HL-60 (cell line): ENCODE measurements at regions not wholly inside any gene's neighbourhood (a gene's known extent, or its start where the extent isn't known, plus 50 kb on each side); places are given as distances from the start of the nearest gene placed in this dataset.

Source experiments
- DNase-seq, 2 experiments: peaks; one replicate each; pipeline ENCODE4 v3.0.0-alpha.2; 2010 to 2020; ENCODE audit warnings: low read depth in 1 of 2, low spot score in 1 of 2
- H3K27ac ChIP-seq: fragments of 250-450 bp; sonication (Bioruptor Pico); replicated peaks from 2 replicates; pipeline ENCODE4 v1.5.1; 2020; ENCODE audit warnings: mild to moderate bottlenecking, moderate library complexity
- H3K27me3 ChIP-seq: fragments of 250-450 bp; sonication (Bioruptor Pico); 2 replicates; pipeline ENCODE4 v1.5.1; 2021; ENCODE audit warnings: mild to moderate bottlenecking, moderate library complexity; ENCODE audit not compliant: insufficient read depth, poor library complexity, severe bottlenecking
- H3K4me3 ChIP-seq: replicated peaks from 2 replicates; pipeline ENCODE4 v1.5.1; 2011; ENCODE audit warnings: mild to moderate bottlenecking, control low read depth, low read length; ENCODE audit not compliant: insufficient read depth
- GABPA ChIP-seq: IDR thresholded peaks from 2 replicates; pipeline ENCODE4 v1.6.1; 2012; ENCODE audit warnings: low read depth
- POLR2AphosphoS5 ChIP-seq: IDR thresholded peaks from 2 replicates; pipeline ENCODE4 v1.6.1; 2012; ENCODE audit warnings: low read depth
- SPI1 ChIP-seq: IDR thresholded peaks from 2 replicates; pipeline ENCODE4 v1.6.1; 2012; ENCODE audit warnings: low read depth, mild to moderate bottlenecking, borderline replicate concordance
- TF ChIP-seq, protein P1 (sequence below): IDR thresholded peaks from one replicate; pipeline ENCODE4 v1.5.1; 2011; ENCODE audit warnings: low read length, control low read depth, inconsistent platforms; ENCODE audit not compliant: insufficient read depth
- TF ChIP-seq, protein P2 (sequence below): IDR thresholded peaks from 2 replicates; pipeline ENCODE4 v1.6.1; 2012; ENCODE audit warnings: low read depth; ENCODE audit not compliant: insufficient replicate concordance

DNA sequence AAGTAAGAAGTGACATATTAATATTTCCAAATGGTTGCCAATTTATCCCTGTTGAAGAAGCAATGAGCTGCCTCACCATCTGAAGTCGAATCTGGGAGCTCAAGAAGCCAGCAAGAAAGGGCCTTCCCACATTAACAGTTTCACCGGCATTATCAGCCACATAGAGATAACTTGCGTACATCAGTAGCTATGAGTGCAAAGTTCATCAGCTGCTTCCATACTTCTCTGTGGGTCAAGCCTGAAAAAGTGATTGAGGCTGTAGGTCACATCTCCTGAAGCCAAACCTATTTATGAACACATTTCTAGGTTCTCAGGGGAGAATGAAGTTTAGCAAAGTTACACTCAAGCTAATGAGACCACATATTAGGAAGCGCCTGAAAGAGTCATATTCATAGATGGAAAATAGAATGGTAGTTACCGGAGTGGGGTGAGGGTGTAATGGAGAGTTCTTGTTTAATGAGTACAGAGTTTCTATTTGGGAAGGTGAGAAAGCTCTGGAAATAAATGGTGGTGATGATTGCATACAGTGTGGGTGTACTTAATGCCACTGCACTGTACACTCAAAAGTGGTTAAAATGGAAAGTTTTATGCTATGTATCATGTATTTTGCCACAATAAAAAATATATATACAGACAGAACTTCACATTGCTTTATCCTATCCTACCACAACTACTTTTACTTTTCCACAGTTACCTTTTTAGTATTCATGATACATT is 189.3 kb upstream of the SP4 start:
- H3K27me3 ChIP-seq, result no peaks in the 10 kb centered on the region

DNA sequence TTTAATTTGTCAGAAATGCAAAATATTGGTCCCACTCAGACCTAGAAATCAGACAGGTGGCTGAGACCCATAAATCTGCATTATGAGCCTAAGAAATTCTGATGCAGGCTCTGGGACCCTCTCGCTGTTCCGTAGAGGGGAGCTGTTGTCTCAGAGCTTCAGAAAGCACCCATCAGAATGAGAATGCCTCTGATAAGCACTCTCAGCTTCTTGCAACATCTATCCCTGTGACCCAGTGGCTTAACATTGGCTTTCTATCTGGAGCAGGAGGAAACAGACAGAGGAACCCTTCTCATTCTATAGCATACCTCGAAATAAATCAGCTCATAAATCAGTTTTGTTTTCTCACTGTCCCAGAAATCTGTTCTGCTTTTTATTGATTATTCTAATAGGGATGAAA is 184.6 kb upstream of the SP4 start:
- DNase-seq, result no peak
- TF ChIP-seq SPI1 (no peak), GABPA (no peak), POLR2AphosphoS5 (no peak)
- TF ChIP-seq, protein P1, sequence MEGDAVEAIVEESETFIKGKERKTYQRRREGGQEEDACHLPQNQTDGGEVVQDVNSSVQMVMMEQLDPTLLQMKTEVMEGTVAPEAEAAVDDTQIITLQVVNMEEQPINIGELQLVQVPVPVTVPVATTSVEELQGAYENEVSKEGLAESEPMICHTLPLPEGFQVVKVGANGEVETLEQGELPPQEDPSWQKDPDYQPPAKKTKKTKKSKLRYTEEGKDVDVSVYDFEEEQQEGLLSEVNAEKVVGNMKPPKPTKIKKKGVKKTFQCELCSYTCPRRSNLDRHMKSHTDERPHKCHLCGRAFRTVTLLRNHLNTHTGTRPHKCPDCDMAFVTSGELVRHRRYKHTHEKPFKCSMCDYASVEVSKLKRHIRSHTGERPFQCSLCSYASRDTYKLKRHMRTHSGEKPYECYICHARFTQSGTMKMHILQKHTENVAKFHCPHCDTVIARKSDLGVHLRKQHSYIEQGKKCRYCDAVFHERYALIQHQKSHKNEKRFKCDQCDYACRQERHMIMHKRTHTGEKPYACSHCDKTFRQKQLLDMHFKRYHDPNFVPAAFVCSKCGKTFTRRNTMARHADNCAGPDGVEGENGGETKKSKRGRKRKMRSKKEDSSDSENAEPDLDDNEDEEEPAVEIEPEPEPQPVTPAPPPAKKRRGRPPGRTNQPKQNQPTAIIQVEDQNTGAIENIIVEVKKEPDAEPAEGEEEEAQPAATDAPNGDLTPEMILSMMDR, result no peak
- TF ChIP-seq, protein P2, sequence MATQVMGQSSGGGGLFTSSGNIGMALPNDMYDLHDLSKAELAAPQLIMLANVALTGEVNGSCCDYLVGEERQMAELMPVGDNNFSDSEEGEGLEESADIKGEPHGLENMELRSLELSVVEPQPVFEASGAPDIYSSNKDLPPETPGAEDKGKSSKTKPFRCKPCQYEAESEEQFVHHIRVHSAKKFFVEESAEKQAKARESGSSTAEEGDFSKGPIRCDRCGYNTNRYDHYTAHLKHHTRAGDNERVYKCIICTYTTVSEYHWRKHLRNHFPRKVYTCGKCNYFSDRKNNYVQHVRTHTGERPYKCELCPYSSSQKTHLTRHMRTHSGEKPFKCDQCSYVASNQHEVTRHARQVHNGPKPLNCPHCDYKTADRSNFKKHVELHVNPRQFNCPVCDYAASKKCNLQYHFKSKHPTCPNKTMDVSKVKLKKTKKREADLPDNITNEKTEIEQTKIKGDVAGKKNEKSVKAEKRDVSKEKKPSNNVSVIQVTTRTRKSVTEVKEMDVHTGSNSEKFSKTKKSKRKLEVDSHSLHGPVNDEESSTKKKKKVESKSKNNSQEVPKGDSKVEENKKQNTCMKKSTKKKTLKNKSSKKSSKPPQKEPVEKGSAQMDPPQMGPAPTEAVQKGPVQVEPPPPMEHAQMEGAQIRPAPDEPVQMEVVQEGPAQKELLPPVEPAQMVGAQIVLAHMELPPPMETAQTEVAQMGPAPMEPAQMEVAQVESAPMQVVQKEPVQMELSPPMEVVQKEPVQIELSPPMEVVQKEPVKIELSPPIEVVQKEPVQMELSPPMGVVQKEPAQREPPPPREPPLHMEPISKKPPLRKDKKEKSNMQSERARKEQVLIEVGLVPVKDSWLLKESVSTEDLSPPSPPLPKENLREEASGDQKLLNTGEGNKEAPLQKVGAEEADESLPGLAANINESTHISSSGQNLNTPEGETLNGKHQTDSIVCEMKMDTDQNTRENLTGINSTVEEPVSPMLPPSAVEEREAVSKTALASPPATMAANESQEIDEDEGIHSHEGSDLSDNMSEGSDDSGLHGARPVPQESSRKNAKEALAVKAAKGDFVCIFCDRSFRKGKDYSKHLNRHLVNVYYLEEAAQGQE, result no peak
- Histone ChIP-seq H3K27me3 (no peaks in the 10 kb centered on the region), H3K4me3 (no peak overlapping the region), H3K27ac (no peak overlapping the region)

More for the DNA sequence above, 189.3 kb upstream of the SP4 start:
- Histone ChIP-seq H3K27ac (no peak overlapping the region), H3K4me3 (no peak overlapping the region)
- no peak for DNase-seq
- TF ChIP-seq GABPA (no peak), POLR2AphosphoS5 (no peak), SPI1 (no peak)
- TF ChIP-seq, protein P2, result no peak
- TF ChIP-seq, protein P1, result no peak

DNA sequence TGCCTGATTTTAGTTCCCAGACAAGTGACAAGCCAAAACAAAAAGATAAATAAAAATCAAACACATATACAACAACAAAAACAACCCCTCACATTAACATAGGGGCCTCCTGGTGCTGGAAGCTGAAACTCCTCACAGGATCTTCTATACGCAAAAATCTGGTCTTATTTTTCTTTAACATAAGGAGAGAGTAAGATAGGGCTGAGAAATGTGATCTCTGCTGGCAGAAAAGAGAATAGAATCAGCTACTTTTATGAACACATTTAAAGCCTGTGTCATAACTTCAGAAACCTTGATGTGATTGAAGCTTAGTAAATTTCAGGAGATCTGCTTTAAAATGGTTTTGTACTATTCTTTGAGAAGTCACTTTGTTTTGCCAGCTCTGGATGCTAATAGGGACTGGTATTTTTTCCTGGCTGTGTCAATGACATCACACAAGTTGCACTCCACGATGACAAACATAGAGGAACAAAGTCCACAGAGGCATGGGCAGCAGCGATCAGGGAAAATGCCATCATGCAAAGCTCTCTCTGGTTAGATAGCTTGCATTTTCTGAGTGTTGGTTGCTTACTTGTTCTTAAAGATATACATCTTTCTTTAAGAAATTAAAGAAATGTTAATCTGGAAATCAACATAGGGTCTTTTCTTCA is 176.6 kb upstream of the SP4 start:
- DNase-seq, result no peak
- Histone ChIP-seq H3K4me3 (no peak overlapping the region), H3K27ac (no peak overlapping the region), H3K27me3 (peaks cover 6% of the 10 kb centered on the region)
- TF ChIP-seq GABPA, result no peak
- TF ChIP-seq, protein P1, result no peak
- no peak for TF ChIP-seq POLR2AphosphoS5
- no peak for TF ChIP-seq SPI1
- TF ChIP-seq, protein P2, result no peak
